Loucy (cell line): ENCODE measurements at regions not wholly inside any gene's neighbourhood (a gene's known extent, or its start where the extent isn't known, plus 50 kb on each side); places are given as distances from the start of the nearest gene placed in this dataset.

ENCODE experiments used
- CTCF ChIP-seq: fragments of 200-600 bp; sonication (generic); conservative IDR thresholded peaks from 2 replicates; pipeline ENCODE4 v1.5.1; 2014; ENCODE audit warnings: mild to moderate bottlenecking, antibody characterized with exemption, low read length
- EZH2phosphoT487 ChIP-seq: fragments of 200-600 bp; IDR thresholded peaks from 2 replicates; pipeline ENCODE4 v1.6.1; 2018; ENCODE audit warnings: antibody characterized with exemption, mild to moderate bottlenecking, moderate library complexity, borderline replicate concordance

- TF ChIP-seq CTCF (no peak), EZH2phosphoT487 (no peak)
Observed at GRCh38 chr10:4453950-4454349, 372.1 kb upstream of the AKR1E2 start.
